Hepatocyte (in vitro differentiated cells): ENCODE measurements at regions not wholly inside any gene's neighbourhood (a gene's known extent, or its start where the extent isn't known, plus 50 kb on each side); places are given as distances from the start of the nearest gene placed in this dataset.
"Not testable (repeated sequence)": the region's sequence is repeated elsewhere in the genome, so short reads cannot be mapped to it uniquely, and the experiment has no call there.

Source experiments
- DNase-seq: peaks from one replicate; pipeline ENCODE4 v3.0.0-alpha.2; 2016; ENCODE audit warnings: low spot score
- H2AFZ ChIP-seq: fragments of 200-600 bp; sonication (generic); 2 replicates; pipeline ENCODE4 v1.6.0; 2016; ENCODE audit warnings: antibody characterized with exemption, mild to moderate bottlenecking
- H3K27ac ChIP-seq: fragments of 200-600 bp; sonication (generic); 2 replicates; pipeline ENCODE4 v1.5.1; 2016; ENCODE audit warnings: mild to moderate bottlenecking
- H3K27me3 ChIP-seq: fragments of 200-600 bp; sonication (generic); 2 replicates; pipeline ENCODE4 v1.6.1; 2016
- H3K36me3 ChIP-seq: fragments of 200-600 bp; sonication (generic); replicated peaks from 2 replicates; pipeline ENCODE4 v1.5.1; 2016; ENCODE audit warnings: low read depth; ENCODE audit not compliant: insufficient read depth
- H3K4me1 ChIP-seq: fragments of 200-600 bp; sonication (generic); 2 replicates; pipeline ENCODE4 v1.5.1; 2016; ENCODE audit warnings: mild to moderate bottlenecking, moderate library complexity; ENCODE audit not compliant: insufficient read depth
- H3K4me2 ChIP-seq: fragments of 200-600 bp; sonication (generic); 2 replicates; pipeline ENCODE4 v1.6.0; 2016
- H3K4me3 ChIP-seq: fragments of 200-600 bp; sonication (generic); 2 replicates; pipeline ENCODE4 v1.5.1; 2016; ENCODE audit warnings: mild to moderate bottlenecking
- H3K79me2 ChIP-seq: fragments of 200-600 bp; sonication (generic); 2 replicates; pipeline ENCODE4 v1.6.0; 2017; ENCODE audit warnings: mild to moderate bottlenecking
- H3K9me2 ChIP-seq: fragments of 200-600 bp; sonication (generic); replicated peaks from 2 replicates; pipeline ENCODE4 v1.6.0; 2017; ENCODE audit warnings: mild to moderate bottlenecking; ENCODE audit not compliant: insufficient read depth
- H3K9me3 ChIP-seq: fragments of 200-600 bp; sonication (generic); 2 replicates; pipeline ENCODE4 v1.5.1; 2016; ENCODE audit warnings: low read depth, mild to moderate bottlenecking
- H4K20me1 ChIP-seq: fragments of 200-600 bp; sonication (generic); 2 replicates; pipeline ENCODE4 v1.6.0; 2016; ENCODE audit warnings: mild to moderate bottlenecking; ENCODE audit not compliant: insufficient read depth, poor library complexity, severe bottlenecking
- EZH2 ChIP-seq: fragments of 200-600 bp; sonication (generic); IDR thresholded peaks from 2 replicates; pipeline ENCODE4 v1.6.1; 2016; ENCODE audit warnings: antibody characterized with exemption, mild to moderate bottlenecking, borderline replicate concordance
- EZH2phosphoT487 ChIP-seq: fragments of 200-600 bp; sonication (generic); IDR thresholded peaks from one replicate; pipeline ENCODE4 v1.6.1; 2018; ENCODE audit warnings: antibody characterized with exemption, mild to moderate bottlenecking, low read depth, moderate library complexity; ENCODE audit not compliant: unreplicated experiment, severe bottlenecking
- WGBS: methylation state at CpG from one replicate; pipeline ENCODE4 v1.1.6; 2016; ENCODE audit warnings: low lambda C conversion rate; ENCODE audit errors: missing lambda C conversion rate; 5-methylcytosine and 5-hydroxymethylcytosine counted together
- TF ChIP-seq, protein P1 (sequence below): fragments of 200-600 bp; sonication (generic); IDR thresholded peaks from 2 replicates; pipeline ENCODE4 v1.5.1; 2016; ENCODE audit warnings: antibody characterized with exemption, mild to moderate bottlenecking; ENCODE audit not compliant: poor library complexity

DNA sequence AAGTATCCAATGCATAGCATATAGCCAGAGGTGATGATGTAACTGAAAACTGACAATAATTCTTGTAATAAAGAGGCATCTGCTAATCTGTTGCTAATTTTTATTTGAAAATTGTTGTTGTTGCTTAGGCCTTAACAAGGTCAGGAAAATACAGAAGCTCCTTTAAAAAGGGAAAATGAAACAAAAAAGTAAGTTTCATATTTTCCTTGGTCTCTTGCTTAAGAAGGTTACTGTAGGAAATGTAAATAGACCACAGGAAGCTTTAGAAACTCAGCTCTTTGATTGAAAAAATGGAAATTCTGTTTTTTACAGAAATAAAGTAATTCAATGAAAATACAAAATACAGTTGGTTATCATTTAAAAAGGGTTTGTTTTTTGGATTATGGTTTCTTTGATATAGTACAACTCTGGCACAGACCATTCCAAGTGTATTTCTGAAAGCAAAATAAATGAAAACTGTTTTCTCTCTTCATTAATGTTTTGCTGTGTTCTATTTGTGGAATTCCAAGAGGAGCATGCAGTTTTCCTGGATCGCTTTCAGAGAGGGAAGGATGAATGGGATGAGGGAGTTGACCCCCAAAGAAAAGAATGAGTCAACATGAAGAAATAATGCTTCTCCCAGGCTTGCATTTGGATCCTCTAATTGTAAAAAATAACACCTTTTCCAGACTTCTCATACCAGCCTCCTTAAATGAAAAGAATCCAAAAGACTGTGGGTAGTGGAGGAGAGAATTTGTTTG lies 398.0 kb upstream of the FAR2 start:
- Histone ChIP-seq H3K27me3 (no peaks in the 10 kb centered on the region), H4K20me1 (no peaks in the 10 kb centered on the region), H2AFZ (no peak overlapping the region), H3K4me1 (no peaks in the 10 kb centered on the region), H3K79me2 (no peaks in the 10 kb centered on the region), H3K36me3 (no peaks in the 10 kb centered on the region), H3K9me3 (no peaks in the 10 kb centered on the region), H3K4me2 (no peak overlapping the region), H3K27ac (no peak overlapping the region), H3K9me2 (no peaks in the 10 kb centered on the region), H3K4me3 (no peak overlapping the region)
- no peak for DNase-seq
- WGBS = 100% methylated on average over 1 of the region's 1 CpG
- TF ChIP-seq, protein P1, sequence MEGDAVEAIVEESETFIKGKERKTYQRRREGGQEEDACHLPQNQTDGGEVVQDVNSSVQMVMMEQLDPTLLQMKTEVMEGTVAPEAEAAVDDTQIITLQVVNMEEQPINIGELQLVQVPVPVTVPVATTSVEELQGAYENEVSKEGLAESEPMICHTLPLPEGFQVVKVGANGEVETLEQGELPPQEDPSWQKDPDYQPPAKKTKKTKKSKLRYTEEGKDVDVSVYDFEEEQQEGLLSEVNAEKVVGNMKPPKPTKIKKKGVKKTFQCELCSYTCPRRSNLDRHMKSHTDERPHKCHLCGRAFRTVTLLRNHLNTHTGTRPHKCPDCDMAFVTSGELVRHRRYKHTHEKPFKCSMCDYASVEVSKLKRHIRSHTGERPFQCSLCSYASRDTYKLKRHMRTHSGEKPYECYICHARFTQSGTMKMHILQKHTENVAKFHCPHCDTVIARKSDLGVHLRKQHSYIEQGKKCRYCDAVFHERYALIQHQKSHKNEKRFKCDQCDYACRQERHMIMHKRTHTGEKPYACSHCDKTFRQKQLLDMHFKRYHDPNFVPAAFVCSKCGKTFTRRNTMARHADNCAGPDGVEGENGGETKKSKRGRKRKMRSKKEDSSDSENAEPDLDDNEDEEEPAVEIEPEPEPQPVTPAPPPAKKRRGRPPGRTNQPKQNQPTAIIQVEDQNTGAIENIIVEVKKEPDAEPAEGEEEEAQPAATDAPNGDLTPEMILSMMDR = no peak
- TF ChIP-seq EZH2 (no peak), EZH2phosphoT487 (no peak)

DNA sequence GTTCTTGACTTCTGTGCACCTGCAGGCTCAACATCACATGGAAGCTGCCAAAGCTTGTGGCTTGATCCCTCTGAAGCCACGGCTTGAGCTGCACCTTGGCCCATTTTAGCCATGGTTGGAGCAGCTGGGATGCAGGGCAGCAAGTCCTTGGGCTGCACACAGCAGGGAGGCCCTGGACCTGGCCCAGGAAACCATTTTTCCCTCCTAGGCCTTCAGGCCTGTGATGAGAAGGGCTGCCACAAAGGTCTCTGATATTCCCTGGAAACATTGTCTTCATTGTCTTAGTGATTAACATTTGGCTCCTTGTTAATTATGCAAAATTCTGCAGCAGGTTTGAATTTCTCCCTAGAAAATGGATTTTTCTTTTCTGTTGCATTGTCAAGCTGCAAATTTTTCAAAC lies 394.1 kb upstream of the FAR2 start:
- Histone ChIP-seq H2AFZ (no peak overlapping the region), H3K9me2 (no peaks in the 10 kb centered on the region), H4K20me1 (no peaks in the 10 kb centered on the region), H3K4me1 (no peaks in the 10 kb centered on the region), H3K4me3 (no peak overlapping the region), H3K4me2 (no peak overlapping the region), H3K79me2 (no peaks in the 10 kb centered on the region), H3K36me3 (no peaks in the 10 kb centered on the region), H3K9me3 (no peaks in the 10 kb centered on the region), H3K27me3 (no peaks in the 10 kb centered on the region), H3K27ac (no peak overlapping the region)
- no peak for TF ChIP-seq EZH2
- DNase-seq = no peak
- WGBS = 41% methylated on average over 1 of the region's 1 CpG

DNA sequence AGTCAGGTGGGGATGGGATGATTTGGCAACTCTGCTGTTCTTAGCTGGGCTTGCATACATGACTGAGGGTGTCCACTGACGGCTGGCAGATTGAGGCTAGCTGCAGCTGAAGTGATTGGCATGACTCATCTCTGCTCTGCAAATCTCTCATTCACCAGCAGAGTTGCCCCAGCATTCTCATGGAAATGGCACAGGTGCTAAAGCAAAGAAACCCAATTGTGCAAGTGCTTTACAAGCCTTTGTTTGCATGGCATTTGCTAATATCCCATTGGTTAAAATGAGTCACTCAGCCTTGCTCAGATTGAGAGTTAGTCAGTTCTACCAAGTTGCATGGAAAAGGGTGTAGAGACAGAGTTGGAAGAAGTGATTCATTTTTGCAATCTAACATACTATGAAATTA lies 389.7 kb upstream of the FAR2 start:
- no peak overlapping the region for H3K27ac ChIP-seq
- TF ChIP-seq EZH2phosphoT487 (no peak), EZH2 (no peak)
- TF ChIP-seq, protein P1 = no peak

DNA sequence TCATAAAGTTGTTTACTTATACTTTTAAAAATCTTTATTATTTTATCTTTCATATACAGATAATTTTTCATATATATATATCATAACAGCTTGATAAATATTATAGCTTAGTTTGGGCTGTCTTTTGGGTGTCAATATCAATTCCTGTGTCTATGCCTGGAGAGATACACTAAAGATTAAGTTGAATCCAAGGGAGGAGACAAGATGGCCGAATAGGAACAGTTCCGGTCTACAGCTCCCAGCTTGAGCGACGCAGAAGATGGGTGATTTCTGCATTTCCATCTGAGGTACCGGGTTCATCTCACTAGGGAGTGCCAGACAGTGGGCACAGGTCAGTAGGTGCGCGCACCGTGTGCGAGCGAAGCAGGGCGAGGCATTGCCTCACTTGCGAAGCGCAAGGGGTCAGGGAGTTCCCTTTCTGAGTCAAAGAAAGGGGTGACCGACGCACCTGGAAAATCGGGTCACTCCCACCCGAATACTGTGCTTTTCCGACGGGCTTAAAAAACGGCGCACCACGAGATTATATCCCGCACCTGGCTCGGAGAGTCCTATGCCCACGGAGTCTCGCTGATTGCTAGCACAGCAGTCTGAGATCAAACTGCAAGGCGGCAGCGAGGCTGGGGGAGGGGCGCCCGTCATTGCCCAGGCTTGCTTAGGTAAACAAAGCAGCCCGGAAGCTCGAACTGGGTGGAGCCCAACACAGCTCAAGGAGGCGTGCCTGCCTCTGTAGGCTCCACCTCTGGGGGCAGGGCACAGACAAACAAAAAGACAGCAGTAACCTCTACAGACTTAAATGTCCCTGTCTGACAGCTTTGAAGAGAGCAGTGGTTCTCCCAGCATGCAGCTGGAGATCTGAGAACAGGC lies 388.8 kb upstream of the FAR2 start:
- not testable (repeated sequence) for H3K9me3 ChIP-seq, H2AFZ ChIP-seq, H3K36me3 ChIP-seq, H3K4me1 ChIP-seq, H3K27me3 ChIP-seq, H3K9me2 ChIP-seq, H3K27ac ChIP-seq, DNase-seq, H3K79me2 ChIP-seq, H4K20me1 ChIP-seq, H3K4me2 ChIP-seq, H3K4me3 ChIP-seq
- WGBS = 88% methylated on average over 33 of the region's 33 CpGs

More for the DNA sequence above, 389.7 kb upstream of the FAR2 start:
- DNase-seq = peak; percentile 21
- H2AFZ ChIP-seq = no peak overlapping the region
- no peak overlapping the region for H3K4me2 ChIP-seq
- H3K4me3 ChIP-seq = no peak overlapping the region
- H3K36me3 ChIP-seq = no peaks in the 10 kb centered on the region
- H3K4me1 ChIP-seq = no peaks in the 10 kb centered on the region
- 42% methylated on average over 1 of the region's 1 CpG for WGBS
- H3K9me2 ChIP-seq = no peaks in the 10 kb centered on the region
- H3K27me3 ChIP-seq = no peaks in the 10 kb centered on the region
- no peaks in the 10 kb centered on the region for H3K9me3 ChIP-seq
- H3K79me2 ChIP-seq = no peaks in the 10 kb centered on the region
- H4K20me1 ChIP-seq = no peaks in the 10 kb centered on the region

DNA sequence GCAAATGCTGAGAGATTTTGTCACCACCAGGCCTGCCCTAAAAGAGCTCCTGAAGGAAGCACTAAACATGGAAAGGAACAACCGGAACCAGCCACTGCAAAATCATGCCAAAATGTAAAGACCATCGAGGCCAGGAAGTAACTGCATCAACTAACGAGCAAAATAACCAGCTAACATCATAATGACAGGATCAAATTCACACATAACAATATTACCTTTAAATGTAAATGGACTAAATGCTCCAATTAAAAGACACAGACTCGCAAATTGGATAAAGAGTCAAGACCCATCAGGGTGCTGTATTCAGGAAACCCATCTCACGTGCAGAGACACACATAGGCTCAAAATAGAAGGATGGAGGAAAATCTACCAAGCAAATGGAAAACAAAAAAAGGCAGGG lies 387.2 kb upstream of the FAR2 start:
- not testable (repeated sequence) for DNase-seq, H3K9me2 ChIP-seq, H4K20me1 ChIP-seq, H3K36me3 ChIP-seq, H3K4me2 ChIP-seq, H3K27me3 ChIP-seq, H3K79me2 ChIP-seq, H3K4me1 ChIP-seq, H2AFZ ChIP-seq, H3K9me3 ChIP-seq, H3K4me3 ChIP-seq, H3K27ac ChIP-seq
- 94% methylated on average over 5 of the region's 5 CpGs for WGBS
